Peyer's patch (tissue), 4 donors: ENCODE measurements at regions not wholly inside any gene's neighbourhood (a gene's known extent, or its start where the extent isn't known, plus 50 kb on each side); places are given as distances from the start of the nearest gene placed in this dataset.
"Not testable (repeated sequence)": the region's sequence is repeated elsewhere in the genome, so short reads cannot be mapped to it uniquely, and the experiment has no call there.

ENCODE experiments used
- DNase-seq, 3 donors: peaks; one replicate each; pipeline ENCODE4 v3.0.0-alpha.2; 2017 to 2019
- H3K27ac ChIP-seq, 4 donors: fragments of 200-600 bp; sonication (generic); one replicate each; pipeline ENCODE4 v1.5.1; 2016 to 2019
- H3K27me3 ChIP-seq, 2 donors: fragments of 200-600 bp; sonication (generic); one replicate each; pipeline ENCODE4 v1.5.1; 2019
- H3K36me3 ChIP-seq, 3 donors: fragments of 200-600 bp; sonication (generic); one replicate each; pipeline ENCODE4 v1.5.1; 2016 to 2019
- H3K4me1 ChIP-seq, 4 donors: fragments of 200-600 bp; sonication (generic); one replicate each; pipeline ENCODE4 v1.5.1; 2016 to 2019
- H3K4me3 ChIP-seq, 4 donors: fragments of 200-600 bp; sonication (generic); 1 replicate in 3 of 4; 2 replicates in 1 of 4; pipeline ENCODE4 v1.5.1; 2016 to 2019; ENCODE audit warnings: mild to moderate bottlenecking in 1 of 4
- H3K9me3 ChIP-seq, 4 donors: fragments of 200-600 bp; sonication (generic); one replicate each; pipeline ENCODE4 v1.5.1; 2016 to 2019; ENCODE audit warnings: mild to moderate bottlenecking in 1 of 4
- POLR2A ChIP-seq, 2 donors: fragments of 450-650 bp; IDR thresholded peaks; one replicate each; pipeline ENCODE4 v1.5.1; 2017; ENCODE audit warnings: antibody characterized with exemption in 2 of 2, mild to moderate bottlenecking in 2 of 2, moderate library complexity in 2 of 2
- TF ChIP-seq, protein P1 (sequence below), 6 experiments: fragments of 450-650 bp in 4 of 6; fragments of 200-600 bp in 2 of 6; sonication (generic) in 1 of 6; IDR thresholded peaks; one replicate each; pipeline ENCODE4 v1.5.1; 2017 to 2019; ENCODE audit warnings: antibody characterized with exemption in 6 of 6, mild to moderate bottlenecking in 3 of 6, moderate library complexity in 1 of 6

DNA sequence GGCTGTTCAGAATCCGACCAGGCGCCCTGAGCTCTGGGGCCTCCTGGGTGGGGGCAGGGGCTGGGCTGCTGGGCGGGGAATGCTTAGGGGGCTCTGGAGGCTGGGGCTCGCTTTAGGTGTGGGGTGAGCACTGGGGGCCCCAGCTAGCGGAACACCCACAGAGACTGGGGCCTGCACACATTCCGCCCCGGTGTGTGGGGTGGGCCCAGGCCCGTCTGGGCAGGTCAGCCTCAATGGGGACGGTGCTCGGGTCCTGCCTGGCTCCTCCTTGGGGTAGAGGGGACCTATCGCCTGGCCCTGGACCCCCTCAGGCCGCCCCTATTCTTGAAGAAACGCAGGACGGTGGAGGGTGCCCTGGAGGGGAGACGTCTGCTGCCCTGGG is 364.8 kb downstream of the TMEM121 start:
- no peak for TF ChIP-seq POLR2A (IDR thresholded peaks at IDR 0.05)
- TF ChIP-seq, protein P1, sequence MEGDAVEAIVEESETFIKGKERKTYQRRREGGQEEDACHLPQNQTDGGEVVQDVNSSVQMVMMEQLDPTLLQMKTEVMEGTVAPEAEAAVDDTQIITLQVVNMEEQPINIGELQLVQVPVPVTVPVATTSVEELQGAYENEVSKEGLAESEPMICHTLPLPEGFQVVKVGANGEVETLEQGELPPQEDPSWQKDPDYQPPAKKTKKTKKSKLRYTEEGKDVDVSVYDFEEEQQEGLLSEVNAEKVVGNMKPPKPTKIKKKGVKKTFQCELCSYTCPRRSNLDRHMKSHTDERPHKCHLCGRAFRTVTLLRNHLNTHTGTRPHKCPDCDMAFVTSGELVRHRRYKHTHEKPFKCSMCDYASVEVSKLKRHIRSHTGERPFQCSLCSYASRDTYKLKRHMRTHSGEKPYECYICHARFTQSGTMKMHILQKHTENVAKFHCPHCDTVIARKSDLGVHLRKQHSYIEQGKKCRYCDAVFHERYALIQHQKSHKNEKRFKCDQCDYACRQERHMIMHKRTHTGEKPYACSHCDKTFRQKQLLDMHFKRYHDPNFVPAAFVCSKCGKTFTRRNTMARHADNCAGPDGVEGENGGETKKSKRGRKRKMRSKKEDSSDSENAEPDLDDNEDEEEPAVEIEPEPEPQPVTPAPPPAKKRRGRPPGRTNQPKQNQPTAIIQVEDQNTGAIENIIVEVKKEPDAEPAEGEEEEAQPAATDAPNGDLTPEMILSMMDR (IDR thresholded peaks at IDR 0.05): no peak
- H3K4me1 ChIP-seq: no peaks in the 10 kb centered on the region
- no peak overlapping the region for H3K27ac ChIP-seq
- no peaks in the 10 kb centered on the region for H3K9me3 ChIP-seq
- DNase-seq: peak in 2 of 3 donors; percentile 29 to 36
- no peak overlapping the region for H3K4me3 ChIP-seq
- H3K36me3 ChIP-seq: no peaks in the 10 kb centered on the region
- H3K27me3 ChIP-seq: no peaks in the 10 kb centered on the region

DNA sequence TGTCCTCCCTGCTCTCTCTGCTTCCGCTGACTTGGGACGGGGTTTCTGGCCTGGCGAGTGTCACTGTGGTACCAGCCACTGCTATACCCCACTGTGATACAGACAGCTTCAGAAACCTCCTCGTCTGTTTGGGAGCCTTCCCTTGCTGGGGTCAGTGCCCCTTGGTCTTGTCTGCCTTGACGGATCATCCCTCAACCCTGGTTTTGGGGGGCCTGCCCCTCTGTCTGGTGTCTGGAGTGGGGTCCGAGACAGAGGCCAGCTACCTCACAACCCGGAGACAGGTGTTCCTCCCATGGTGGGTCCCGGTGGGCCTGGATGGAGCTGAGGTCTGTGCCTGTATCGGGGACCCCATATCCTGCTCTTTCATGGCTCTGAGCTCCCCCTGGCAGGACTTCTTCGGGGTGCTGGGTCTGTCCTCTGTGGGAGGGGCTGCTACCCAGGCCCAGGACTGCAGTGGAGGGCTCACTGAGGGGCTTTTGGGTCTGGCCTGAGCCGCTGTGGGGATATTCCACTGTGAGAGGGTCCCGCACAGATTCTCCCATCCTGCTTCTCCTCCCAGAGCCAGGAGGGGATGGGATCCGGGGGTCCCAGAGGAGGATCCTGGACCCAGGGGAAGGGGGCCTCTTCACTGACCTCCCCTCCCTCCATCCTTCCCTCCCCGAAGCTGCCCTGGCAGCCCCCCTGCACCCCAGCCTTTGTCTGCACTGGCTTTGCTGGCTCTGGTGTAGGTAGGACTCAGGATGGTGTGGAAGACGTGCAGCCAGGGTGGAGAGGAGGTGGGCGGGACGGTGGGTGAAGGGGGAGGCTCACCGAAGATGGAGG is 365.5 kb downstream of the TMEM121 start:
- no peaks in the 10 kb centered on the region for H3K36me3 ChIP-seq
- H3K4me1 ChIP-seq: no peaks in the 10 kb centered on the region
- peak in 2 of 3 donors; percentile 24 to 29 for DNase-seq
- no peak overlapping the region for H3K4me3 ChIP-seq
- no peaks in the 10 kb centered on the region for H3K9me3 ChIP-seq
- H3K27me3 ChIP-seq: no peaks in the 10 kb centered on the region
- H3K27ac ChIP-seq: no peak overlapping the region
- TF ChIP-seq, protein P1 (IDR thresholded peaks at IDR 0.05): no peak
- TF ChIP-seq POLR2A (IDR thresholded peaks at IDR 0.05): no peak

DNA sequence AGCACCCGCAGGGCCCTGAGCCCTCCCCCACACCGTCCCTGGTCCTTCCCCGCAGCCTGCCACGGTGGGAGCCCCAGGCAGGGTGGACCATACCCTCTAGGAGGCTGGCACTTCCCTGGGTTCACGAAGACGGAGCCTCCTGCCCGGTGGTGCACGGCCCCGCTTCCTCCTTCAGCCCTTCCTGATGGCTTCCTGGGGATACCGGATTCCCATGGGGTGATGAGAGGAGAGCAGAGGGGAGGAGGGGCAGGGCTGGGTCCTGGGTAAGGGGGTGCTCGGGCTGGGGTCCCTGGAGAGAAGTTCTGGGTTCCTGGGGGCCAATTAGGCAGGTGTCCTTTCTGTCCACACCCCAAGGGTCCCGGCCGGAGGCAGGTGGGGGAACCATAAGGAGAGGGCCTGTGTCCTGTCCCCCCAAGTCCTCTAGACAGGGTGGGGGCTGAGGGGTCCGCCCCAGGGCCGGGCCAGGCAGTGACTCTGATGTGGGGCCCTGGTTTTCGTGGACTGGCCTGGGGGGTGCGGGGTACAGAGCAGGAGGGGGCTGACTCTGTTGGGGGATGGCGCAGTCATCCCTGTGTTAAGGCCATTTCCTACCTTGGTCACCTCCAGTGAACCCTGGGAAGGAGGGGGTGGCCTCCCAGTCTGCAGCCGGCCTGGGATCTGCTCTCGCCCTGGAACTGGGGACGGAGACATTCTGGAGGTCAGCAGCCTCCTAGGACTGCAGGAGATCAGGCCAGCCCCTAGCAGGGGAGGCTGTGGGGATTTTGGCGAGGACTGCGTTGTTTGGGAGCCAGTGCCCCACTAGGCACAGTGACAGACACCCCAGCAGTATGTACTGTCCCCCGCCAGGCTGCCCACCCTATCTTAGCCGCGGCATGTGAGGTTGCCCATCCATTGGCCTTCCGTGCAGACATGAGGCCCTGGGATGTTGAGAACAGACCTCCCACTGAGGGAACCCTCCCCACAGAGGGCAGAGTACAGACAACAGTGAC is 366.4 kb downstream of the TMEM121 start:
- not testable (repeated sequence) for H3K27ac ChIP-seq, H3K36me3 ChIP-seq, H3K4me1 ChIP-seq, H3K27me3 ChIP-seq, H3K4me3 ChIP-seq, H3K9me3 ChIP-seq
- peak in 1 of 3 donors; percentile 29 for DNase-seq

DNA sequence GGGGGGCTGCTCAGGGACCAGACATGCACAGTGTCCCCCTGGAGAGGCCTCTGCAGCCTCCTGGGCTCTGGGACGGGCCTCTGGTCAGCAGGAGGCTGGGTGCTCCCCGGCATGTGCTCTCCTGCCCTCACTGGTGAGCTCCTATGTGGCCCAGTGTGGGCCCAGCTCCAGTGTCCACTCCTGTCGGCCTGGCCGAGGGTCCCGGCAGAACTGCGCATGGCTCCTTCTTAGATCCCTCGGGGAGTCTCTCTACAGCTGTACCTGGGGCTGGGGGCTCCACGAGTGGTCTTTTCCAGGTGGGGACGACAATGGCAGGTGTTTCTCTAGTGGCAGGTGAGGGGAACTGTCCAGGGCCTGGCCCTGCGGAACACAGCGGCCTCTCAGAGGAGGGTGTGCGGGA is 367.3 kb downstream of the TMEM121 start:
- DNase-seq: peak in 1 of 3 donors; percentile 24
- H3K36me3 ChIP-seq, H3K4me1 ChIP-seq, H3K4me3 ChIP-seq, H3K27ac ChIP-seq, H3K27me3 ChIP-seq, H3K9me3 ChIP-seq: not testable (repeated sequence)

DNA sequence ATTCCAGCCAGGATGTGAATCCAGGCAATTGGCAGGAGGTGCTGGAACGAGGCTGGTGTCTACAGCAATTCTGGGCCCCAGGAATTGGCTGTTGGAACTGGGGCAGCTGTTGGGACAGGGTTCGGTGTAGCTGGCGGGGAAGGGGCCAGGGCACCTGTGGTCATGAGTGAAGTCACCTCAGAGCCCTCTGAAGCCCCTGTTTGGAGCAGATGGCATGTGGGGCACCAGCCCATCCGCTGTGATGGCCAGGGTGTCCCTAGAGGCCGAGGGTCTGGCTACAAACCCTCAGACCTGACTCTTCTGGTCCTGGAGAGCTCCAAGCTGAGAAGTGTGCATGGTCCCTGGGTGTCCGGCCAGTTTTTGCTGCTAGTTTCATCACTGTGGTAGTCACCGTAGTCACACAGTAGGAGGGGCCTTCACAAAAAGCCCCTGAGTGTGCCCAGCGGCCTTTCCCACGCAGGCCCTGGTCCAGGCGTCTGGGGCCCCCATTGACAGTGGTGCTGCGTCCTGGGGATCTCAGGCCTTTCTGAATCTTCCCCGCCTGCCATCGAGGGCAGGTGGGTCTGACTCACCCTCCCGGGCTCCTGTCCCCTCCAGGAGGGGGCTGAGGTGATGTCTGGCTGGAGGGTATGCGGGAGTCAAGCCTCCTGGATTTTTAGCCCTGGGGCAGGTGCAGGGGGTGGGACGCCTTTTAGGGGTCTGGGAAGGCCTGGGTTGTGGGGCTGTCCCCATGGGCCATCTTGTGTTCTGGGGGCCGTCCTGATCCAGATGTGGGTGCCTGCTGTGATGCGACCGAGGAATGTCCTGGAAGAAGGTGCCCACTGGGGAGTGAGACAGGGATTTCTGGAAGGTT is 368.0 kb downstream of the TMEM121 start:
- peak in 2 of 3 donors; percentile 25 to 26 for DNase-seq
- Histone ChIP-seq H3K4me1 (no peaks in the 10 kb centered on the region), H3K4me3 (no peak overlapping the region), H3K36me3 (no peaks in the 10 kb centered on the region), H3K9me3 (no peaks in the 10 kb centered on the region), H3K27me3 (no peaks in the 10 kb centered on the region), H3K27ac (no peak overlapping the region)
- TF ChIP-seq, protein P1 (IDR thresholded peaks at IDR 0.05): no peak
- TF ChIP-seq POLR2A (IDR thresholded peaks at IDR 0.05): no peak
